ENCODE measurements at regions not wholly inside any gene's neighbourhood (a gene's known extent, or its start where the extent isn't known, plus 50 kb on each side); places are given as distances from the start of the nearest gene placed in this dataset.

- no peaks in the 10 kb centered on the region for H3K9me3 ChIP-seq (ENCODE audit: control insufficient read depth in 4 of 4, low read length in 3 of 4)
- H3K27me3 ChIP-seq (ENCODE audit: control insufficient read depth in 4 of 4, insufficient read depth in 4 of 4, low read length in 3 of 4) = no peaks in the 10 kb centered on the region
- H3K4me1 ChIP-seq (ENCODE audit: control insufficient read depth in 4 of 4, insufficient read depth in 4 of 4, low read length in 3 of 4) = peaks cover 6 to 26% (median 15%) of the 10 kb centered on the region in 4 donors
- no peaks in the 10 kb centered on the region for H3K36me3 ChIP-seq (ENCODE audit: control insufficient read depth in 4 of 4, insufficient read depth in 3 of 4, low read depth in 1 of 4, low read length in 3 of 4)
- DNase-seq (ENCODE audit: low spot score) = no peak
- no peak overlapping the region for H3K27ac ChIP-seq (ENCODE audit: low read depth in 1 of 2, low read length in 2 of 2)
- H3K9ac ChIP-seq (ENCODE audit: low read depth in 1 of 2, low read length in 2 of 2) = no peak overlapping the region
- no peak overlapping the region for H3K4me3 ChIP-seq (ENCODE audit: low read depth in 1 of 3, low read length in 3 of 3)
- TF ChIP-seq RAD21 (IDR thresholded peaks at IDR 0.05) (no peak), ZBTB33 (IDR thresholded peaks at IDR 0.05) (no peak), REST (IDR thresholded peaks at IDR 0.05) (no peak), YY1 (IDR thresholded peaks at IDR 0.05) (no peak), MAX (IDR thresholded peaks at IDR 0.05) (no peak), FOXA2 (IDR thresholded peaks at IDR 0.05) (no peak), ATF3 (IDR thresholded peaks at IDR 0.05) (no peak), HNF4G (IDR thresholded peaks at IDR 0.05) (no peak), FOXA1 (IDR thresholded peaks at IDR 0.05) (no peak), NR2F2 (IDR thresholded peaks at IDR 0.05) (no peak), TAF1 (conservative IDR thresholded peaks at IDR 0.05) (no peak), JUND (IDR thresholded peaks at IDR 0.05) (no peak), EGR1 (IDR thresholded peaks at IDR 0.05; ENCODE audit: low read depth in 2 of 2) (no peak), HNF4A (conservative IDR thresholded peaks at IDR 0.05) (no peak), GABPA (IDR thresholded peaks at IDR 0.05 in 1 of 2, conservative IDR thresholded peaks at IDR 0.05 in 1 of 2) (no peak), SP1 (IDR thresholded peaks at IDR 0.05) (no peak), RXRA (IDR thresholded peaks at IDR 0.05) (no peak)
These were observed 492.1 kb downstream of the UTRN start for GRCh38 chr6:144777249-144777648.

- WGBS = 92% methylated on average over 2 of the region's 2 CpGs
- TF ChIP-seq TAF1 (conservative IDR thresholded peaks at IDR 0.05) (no peak), MAX (IDR thresholded peaks at IDR 0.05) (no peak), HNF4G (IDR thresholded peaks at IDR 0.05) (no peak), FOXA1 (IDR thresholded peaks at IDR 0.05) (no peak), ATF3 (IDR thresholded peaks at IDR 0.05) (no peak), GABPA (IDR thresholded peaks at IDR 0.05 in 1 of 2, conservative IDR thresholded peaks at IDR 0.05 in 1 of 2) (no peak), YY1 (IDR thresholded peaks at IDR 0.05) (no peak), RXRA (IDR thresholded peaks at IDR 0.05) (no peak), CTCF (IDR thresholded peaks at IDR 0.05; ENCODE audit: low read depth, low read length, missing input control) (no peak), FOXA2 (IDR thresholded peaks at IDR 0.05) (no peak), NR2F2 (IDR thresholded peaks at IDR 0.05) (no peak), EGR1 (IDR thresholded peaks at IDR 0.05; ENCODE audit: low read depth in 2 of 2) (no peak), REST (IDR thresholded peaks at IDR 0.05) (no peak), RAD21 (IDR thresholded peaks at IDR 0.05) (no peak), SP1 (IDR thresholded peaks at IDR 0.05) (no peak)
These were observed 492.9 kb downstream of the UTRN start for GRCh38 chr6:144778056-144778455.

More at GRCh38 chr6:144778056-144778455, 492.9 kb downstream of the UTRN start:
- no peaks in the 10 kb centered on the region for H3K27me3 ChIP-seq (ENCODE audit: control insufficient read depth in 4 of 4, insufficient read depth in 4 of 4, low read length in 3 of 4)
- peaks cover 5 to 26% (median 15%) of the 10 kb centered on the region in 4 donors for H3K4me1 ChIP-seq (ENCODE audit: control insufficient read depth in 4 of 4, insufficient read depth in 4 of 4, low read length in 3 of 4)
- no peaks in the 10 kb centered on the region for H3K9me3 ChIP-seq (ENCODE audit: control insufficient read depth in 4 of 4, low read length in 3 of 4)
- H3K4me3 ChIP-seq (ENCODE audit: low read depth in 1 of 3, low read length in 3 of 3) = no peak overlapping the region
- H3K9ac ChIP-seq (ENCODE audit: low read depth in 1 of 2, low read length in 2 of 2) = no peak overlapping the region
- H3K27ac ChIP-seq (ENCODE audit: low read depth in 1 of 2, low read length in 2 of 2) = no peak overlapping the region
- no peaks in the 10 kb centered on the region for H3K36me3 ChIP-seq (ENCODE audit: control insufficient read depth in 4 of 4, insufficient read depth in 3 of 4, low read depth in 1 of 4, low read length in 3 of 4)
- no peak for DNase-seq (ENCODE audit: low spot score)

Measured in liver (tissue), 8 donors.